ENCODE measurements at regions not wholly inside any gene's neighbourhood (a gene's known extent, or its start where the extent isn't known, plus 50 kb on each side); places are given as distances from the start of the nearest gene placed in this dataset.
"Not testable (repeated sequence)": the region's sequence is repeated elsewhere in the genome, so short reads cannot be mapped to it uniquely, and the experiment has no call there.

GRCh38 chr17:71513725-71514124 is 607.1 kb upstream of the SOX9 start:
- TF ChIP-seq EZH2 (IDR thresholded peaks at IDR 0.05); POLR2AphosphoS5 (IDR thresholded peaks at IDR 0.05; ENCODE audit: borderline replicate concordance, low read depth, low read length): not testable (repeated sequence)
